ENCODE measurements at regions not wholly inside any gene's neighbourhood (a gene's known extent, or its start where the extent isn't known, plus 50 kb on each side); places are given as distances from the start of the nearest gene placed in this dataset.

DNA sequence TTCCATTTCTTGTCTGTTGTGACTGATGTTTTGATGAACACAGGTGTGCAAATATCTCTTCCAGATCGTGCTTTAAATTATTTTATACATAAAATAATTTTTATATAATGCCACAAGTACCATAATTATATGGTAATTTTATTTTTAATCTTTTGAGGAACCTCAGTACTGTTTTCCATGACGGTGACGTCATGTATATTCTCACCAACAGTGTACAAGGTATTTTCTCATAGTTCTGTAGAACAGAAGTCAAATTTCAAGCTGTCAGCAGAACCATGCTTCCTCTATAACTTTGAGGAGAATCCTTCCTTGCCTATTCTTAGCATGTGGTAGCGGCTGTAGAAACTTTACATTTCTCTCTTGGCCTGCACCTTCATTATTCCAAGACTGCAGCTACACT, 349.4 kb upstream of the GYPC start:
- POLR2A ChIA-PET: no interaction called here
- TF ChIP-seq FOS (IDR thresholded peaks at IDR 0.05; ENCODE audit: borderline replicate concordance, extremely low read depth, insufficient read length) (no peak), ATF7 (IDR thresholded peaks at IDR 0.05; ENCODE audit: low read depth) (0 out of 2 replicates have a peak, but pooled peaks have one; percentile 33)
- RAD21 ChIA-PET (ENCODE audit: unreplicated experiment): no interaction called here
- WGBS (ENCODE audit: insufficient coverage, insufficient replicate concordance, low lambda C conversion rate, missing lambda C conversion rate): 58% methylated on average over 4 of the region's 4 CpGs
- Histone ChIP-seq H3K4me2 (ENCODE audit: control insufficient read depth, insufficient read depth) (no peak overlapping the region), H4K20me1 (ENCODE audit: control insufficient read depth, insufficient read depth) (no peaks in the 10 kb centered on the region), H3K79me2 (ENCODE audit: control insufficient read depth, insufficient read depth, low read length) (no peaks in the 10 kb centered on the region), H2AFZ (ENCODE audit: control insufficient read depth, low read depth, low read length) (no peak overlapping the region), H3K9me3 (replicated peaks; ENCODE audit: control insufficient read depth, insufficient read depth, low read length) (no peaks in the 10 kb centered on the region), H3K27me3 (replicated peaks in 1 of 2; ENCODE audit: control insufficient read depth in 2 of 2, insufficient read depth in 2 of 2, low read length in 1 of 2) (no peaks in the 10 kb centered on the region), H3K4me1 (ENCODE audit: control insufficient read depth, insufficient read depth, low read length) (no peaks in the 10 kb centered on the region), H3K36me3 (ENCODE audit: control insufficient read depth in 2 of 2, insufficient read depth in 2 of 2, low read length in 1 of 2) (no peaks in the 10 kb centered on the region), H3K4me3 (no peak overlapping the region), H3K9ac (ENCODE audit: control insufficient read depth, insufficient read depth, low read length) (no peak overlapping the region), H3K27ac (ENCODE audit: control insufficient read depth, insufficient read depth) (no peak overlapping the region)
- no TSS peak for BruUV-seq (replicated peaks)
- in situ Hi-C loops (cut with MboI) (no loop called here), intact Hi-C loops (cut with micrococcal nuclease; ENCODE audit: unreplicated experiment) (no loop called here)
- ATAC-seq (no peak), DNase-seq (ENCODE audit: low read depth, low spot score) (no peak), FAIRE-seq (no peak)
- CTCF ChIA-PET: no interaction called here
- SMC1A ChIA-PET (ENCODE audit: uncharacterized antibody, unreplicated experiment): no interaction called here

DNA sequence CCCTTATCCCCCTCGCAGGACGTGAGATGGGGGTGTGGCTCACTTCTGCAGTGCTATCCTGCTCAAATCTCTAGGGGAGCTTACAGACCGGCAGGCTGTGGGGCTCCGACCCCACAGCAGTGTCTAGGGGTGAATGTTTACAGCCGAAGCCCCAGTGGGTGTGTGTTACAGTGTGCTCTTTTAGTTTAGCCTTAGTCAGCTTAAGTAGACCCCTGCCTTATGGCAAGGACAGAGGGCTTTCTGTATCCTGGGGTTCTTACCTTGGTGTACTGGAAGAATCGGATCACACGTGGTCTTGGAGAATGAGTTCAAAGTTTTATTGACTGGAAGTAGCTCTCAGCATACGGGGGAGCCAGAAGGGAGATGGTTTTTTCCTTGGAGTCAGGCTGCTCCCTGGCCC, 348.2 kb upstream of the GYPC start:
- H3K9ac ChIP-seq (ENCODE audit: control insufficient read depth, insufficient read depth, low read length): no peak overlapping the region
- ChIA-PET CTCF (no interaction called here), SMC1A (ENCODE audit: uncharacterized antibody, unreplicated experiment) (no interaction called here), POLR2A (no interaction called here), RAD21 (ENCODE audit: unreplicated experiment) (no interaction called here)
- H3K4me3 ChIP-seq: no peak overlapping the region
- no peaks in the 10 kb centered on the region for H4K20me1 ChIP-seq (ENCODE audit: control insufficient read depth, insufficient read depth)
- no peak for ATAC-seq
- no peaks in the 10 kb centered on the region for H3K9me3 ChIP-seq (replicated peaks; ENCODE audit: control insufficient read depth, insufficient read depth, low read length)
- in situ Hi-C loops (cut with MboI): no loop called here
- no peak overlapping the region for H3K4me2 ChIP-seq (ENCODE audit: control insufficient read depth, insufficient read depth)
- H3K36me3 ChIP-seq (ENCODE audit: control insufficient read depth in 2 of 2, insufficient read depth in 2 of 2, low read length in 1 of 2): no peaks in the 10 kb centered on the region
- no peak overlapping the region for H3K27ac ChIP-seq (ENCODE audit: control insufficient read depth, insufficient read depth)
- DNase-seq (ENCODE audit: low read depth, low spot score): no peak
- WGBS (ENCODE audit: insufficient coverage, insufficient replicate concordance, low lambda C conversion rate, missing lambda C conversion rate): 16% methylated on average over 8 of the region's 8 CpGs
- FAIRE-seq: no peak
- intact Hi-C loops (cut with micrococcal nuclease; ENCODE audit: unreplicated experiment): no loop called here
- no peaks in the 10 kb centered on the region for H3K4me1 ChIP-seq (ENCODE audit: control insufficient read depth, insufficient read depth, low read length)
- H3K27me3 ChIP-seq (replicated peaks in 1 of 2; ENCODE audit: control insufficient read depth in 2 of 2, insufficient read depth in 2 of 2, low read length in 1 of 2): no peaks in the 10 kb centered on the region
- TF ChIP-seq GATAD2B (conservative IDR thresholded peaks at IDR 0.05; ENCODE audit: low read depth): no peak
- TF ChIP-seq, protein P1, sequence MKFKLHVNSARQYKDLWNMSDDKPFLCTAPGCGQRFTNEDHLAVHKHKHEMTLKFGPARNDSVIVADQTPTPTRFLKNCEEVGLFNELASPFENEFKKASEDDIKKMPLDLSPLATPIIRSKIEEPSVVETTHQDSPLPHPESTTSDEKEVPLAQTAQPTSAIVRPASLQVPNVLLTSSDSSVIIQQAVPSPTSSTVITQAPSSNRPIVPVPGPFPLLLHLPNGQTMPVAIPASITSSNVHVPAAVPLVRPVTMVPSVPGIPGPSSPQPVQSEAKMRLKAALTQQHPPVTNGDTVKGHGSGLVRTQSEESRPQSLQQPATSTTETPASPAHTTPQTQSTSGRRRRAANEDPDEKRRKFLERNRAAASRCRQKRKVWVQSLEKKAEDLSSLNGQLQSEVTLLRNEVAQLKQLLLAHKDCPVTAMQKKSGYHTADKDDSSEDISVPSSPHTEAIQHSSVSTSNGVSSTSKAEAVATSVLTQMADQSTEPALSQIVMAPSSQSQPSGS (IDR thresholded peaks at IDR 0.05; ENCODE audit: low read length): no peak
- TF ChIP-seq NR2F1 (conservative IDR thresholded peaks at IDR 0.05): no peak
- no peak overlapping the region for H2AFZ ChIP-seq (ENCODE audit: control insufficient read depth, low read depth, low read length)
- BruUV-seq (replicated peaks): no TSS peak
- H3K79me2 ChIP-seq (ENCODE audit: control insufficient read depth, insufficient read depth, low read length): no peaks in the 10 kb centered on the region

All from GM12878 (cell line).